Body of pancreas (tissue), 4 donors: ENCODE measurements at regions not wholly inside any gene's neighbourhood (a gene's known extent, or its start where the extent isn't known, plus 50 kb on each side); places are given as distances from the start of the nearest gene placed in this dataset.

ENCODE experiments used
- ATAC-seq: fragments of 150-250 bp; one replicate; pipeline ENCODE4 v1.9.1; 2016
- DNase-seq, 4 donors: peaks; one replicate each; pipeline ENCODE4 v3.0.0-alpha.2; 2019
- H3K27ac ChIP-seq, 4 donors: fragments of 200-600 bp; sonication (generic); 1 replicate in 3 of 4; 2 replicates in 1 of 4; pipeline versions ENCODE4 v1.5.1 to v1.6.1; 2016 to 2019; ENCODE audit warnings: mild to moderate bottlenecking in 1 of 4, mixed read lengths in 1 of 4, moderate library complexity in 1 of 4
- H3K27me3 ChIP-seq, 2 donors: fragments of 200-600 bp; sonication (generic); one replicate each; pipeline ENCODE4 v1.6.0; 2016; ENCODE audit warnings: mild to moderate bottlenecking in 1 of 2
- H3K36me3 ChIP-seq, 2 donors: fragments of 200-600 bp; sonication (generic); replicated peaks in 1 of 2; 2 replicates each; pipeline ENCODE4 v1.5.1; 2016; ENCODE audit warnings: low read depth in 2 of 2; ENCODE audit not compliant: insufficient read depth in 1 of 2
- H3K4me1 ChIP-seq: fragments of 200-600 bp; sonication (generic); one replicate; pipeline ENCODE4 v1.6.0; 2016
- H3K4me3 ChIP-seq, 2 donors: fragments of 200-600 bp; sonication (generic); 1 replicate in 1 of 2; 2 replicates in 1 of 2; pipeline ENCODE4 v1.5.1; 2016 to 2019
- H3K9me3 ChIP-seq, 3 donors: fragments of 200-600 bp; sonication (generic); 1 replicate in 2 of 3; 2 replicates in 1 of 3; pipeline ENCODE4 v1.5.1; 2016
- CTCF ChIP-seq, 7 experiments: fragments of 450-650 bp in 4 of 7; fragments of 200-600 bp in 3 of 7; sonication (generic) in 3 of 7; IDR thresholded peaks; one replicate each; pipeline ENCODE4 v1.5.1; 2016 to 2019; ENCODE audit warnings: antibody characterized with exemption in 7 of 7
- POLR2A ChIP-seq, 3 donors: fragments of 450-650 bp; IDR thresholded peaks; one replicate each; pipeline ENCODE4 v1.6.1; 2016; ENCODE audit warnings: antibody characterized with exemption in 3 of 3, mild to moderate bottlenecking in 2 of 3
- WGBS, 2 donors: methylation state at CpG; one replicate each; pipeline ENCODE4 v1.1.5; 2017; 5-methylcytosine and 5-hydroxymethylcytosine counted together
- intact Hi-C: fragments of 100-400 bp; cut with DNase I; formaldehyde crosslinking; loops from one replicate; pipeline ENCODE4 v1.15.1; 2023

GRCh38 chr9:124202447-124202971 lies 55.2 kb upstream of the NEK6 start:
- no peak for ATAC-seq
- TF ChIP-seq CTCF (IDR thresholded peaks at IDR 0.05), result no peak

GRCh38 chr9:124205686-124206352 lies 51.9 kb upstream of the NEK6 start:
- whole genome bisulfite sequencing, 2 donors, result 97% methylated on average over 2 of the region's 2 CpGs
- no peaks in the 10 kb centered on the region for H3K36me3 ChIP-seq
- DNase-seq, result no peak
- H3K9me3 ChIP-seq, result no peaks in the 10 kb centered on the region
- no peak overlapping the region for H3K27ac ChIP-seq
- TF ChIP-seq CTCF (IDR thresholded peaks at IDR 0.05) (no peak), POLR2A (IDR thresholded peaks at IDR 0.05) (no peak)
- ATAC-seq, result no peak
- intact Hi-C loops, result no loop called here
- no peaks in the 10 kb centered on the region for H3K27me3 ChIP-seq
- H3K4me3 ChIP-seq, result no peak overlapping the region
- no peaks in the 10 kb centered on the region for H3K4me1 ChIP-seq

More at GRCh38 chr9:124202447-124202971, 55.2 kb upstream of the NEK6 start:
- no peaks in the 10 kb centered on the region for H3K27me3 ChIP-seq
- intact Hi-C loops, result no loop called here
- H3K36me3 ChIP-seq, result no peaks in the 10 kb centered on the region
- no peak overlapping the region for H3K27ac ChIP-seq
- H3K9me3 ChIP-seq, result no peaks in the 10 kb centered on the region
- no peak overlapping the region for H3K4me3 ChIP-seq
- DNase-seq, result peak in 2 of 4 donors; percentile 19 to 70
- WGBS, 2 donors, result 58 to 71% methylated on average over 4 to 5 of the region's 5 CpGs
- H3K4me1 ChIP-seq, result no peaks in the 10 kb centered on the region

- no peaks in the 10 kb centered on the region for H3K27me3 ChIP-seq
- intact Hi-C loops, result no loop called here
- no peak for ATAC-seq
- no peaks in the 10 kb centered on the region for H3K36me3 ChIP-seq
- H3K4me3 ChIP-seq, result no peak overlapping the region
- H3K27ac ChIP-seq, result no peak overlapping the region
- no peak for TF ChIP-seq POLR2A (IDR thresholded peaks at IDR 0.05)
- no peak for TF ChIP-seq CTCF (IDR thresholded peaks at IDR 0.05)
- no peaks in the 10 kb centered on the region for H3K9me3 ChIP-seq
- DNase-seq, result no peak
- H3K4me1 ChIP-seq, result no peaks in the 10 kb centered on the region
- 88 to 95% methylated on average over 2 of the region's 2 CpGs for WGBS, 2 donors
Measured at GRCh38 chr9:124206391-124206790, 51.4 kb upstream of the NEK6 start.
